Transverse colon (tissue), 4 donors: ENCODE measurements at regions not wholly inside any gene's neighbourhood (a gene's known extent, or its start where the extent isn't known, plus 50 kb on each side); places are given as distances from the start of the nearest gene placed in this dataset.
A peak's percentile ranks its signal among the peaks of the same experiment; 100 is the strongest.

Source experiments
- DNase-seq: peaks from one replicate; pipeline ENCODE4 v3.0.0-alpha.2; 2019
- H3K27ac ChIP-seq, 4 donors: fragments of 200-600 bp; sonication (generic); 2 replicates each; pipeline ENCODE4 v1.5.1; 2016 to 2018; ENCODE audit warnings: inconsistent platforms in 4 of 4
- H3K27me3 ChIP-seq: fragments of 200-600 bp; sonication (generic); 2 replicates; pipeline ENCODE4 v1.5.1; 2017; ENCODE audit warnings: inconsistent platforms
- H3K36me3 ChIP-seq, 4 donors: fragments of 200-600 bp; sonication (generic); 2 replicates each; pipeline ENCODE4 v1.5.1; 2017 to 2019; ENCODE audit warnings: inconsistent platforms in 4 of 4
- H3K4me1 ChIP-seq, 4 donors: fragments of 200-600 bp; sonication (generic); 2 replicates each; pipeline ENCODE4 v1.5.1; 2017 to 2020; ENCODE audit warnings: inconsistent platforms in 4 of 4
- H3K4me3 ChIP-seq, 4 donors: fragments of 200-600 bp; sonication (generic); 1 replicate in 1 of 4; 2 replicates in 3 of 4; pipeline versions ENCODE4 v1.5.1 to v1.6.1; 2017 to 2019; ENCODE audit warnings: inconsistent platforms in 4 of 4
- H3K9me3 ChIP-seq, 2 donors: fragments of 200-600 bp; sonication (generic); 2 replicates each; pipeline ENCODE4 v1.5.1; 2017 to 2019; ENCODE audit warnings: inconsistent platforms in 2 of 2
- CTCF ChIP-seq, 5 experiments: fragments of 200-600 bp in 3 of 5; fragments of 450-650 bp in 2 of 5; sonication (generic) in 3 of 5; IDR thresholded peaks; 1 replicate in 2 of 5; 2 replicates in 3 of 5; pipeline ENCODE4 v1.5.1; 2016 to 2017; ENCODE audit warnings: antibody characterized with exemption in 5 of 5, inconsistent platforms in 3 of 5, mild to moderate bottlenecking in 2 of 5, moderate library complexity in 1 of 5
- EP300 ChIP-seq: sonication (generic); formaldehyde crosslinking; IDR thresholded peaks from one replicate; pipeline ENCODE4 v1.6.1; 2017; ENCODE audit warnings: antibody characterized with exemption, low read depth
- POLR2A ChIP-seq: fragments of 450-650 bp; IDR thresholded peaks from one replicate; pipeline ENCODE4 v1.6.1; 2016; ENCODE audit warnings: antibody characterized with exemption, mild to moderate bottlenecking, moderate library complexity
- POLR2AphosphoS5 ChIP-seq, 3 donors: sonication (generic); formaldehyde crosslinking; IDR thresholded peaks; one replicate each; pipeline ENCODE4 v1.6.1; 2016; ENCODE audit warnings: antibody characterized with exemption in 3 of 3
- WGBS, 2 donors: methylation state at CpG; one replicate each; pipeline ENCODE4 v1.1.5; 2018; ENCODE audit warnings: low coverage in 1 of 2; 5-methylcytosine and 5-hydroxymethylcytosine counted together
- in situ Hi-C, 4 donors: fragments of 200-750 bp; cut with MboI; loops; one replicate each; pipeline versions ENCODE4 v1.15.0 to v1.15.1; 2017; ENCODE audit warnings: low sequenced_read_pairs in 3 of 4, low pct_ligation_motif_present in 1 of 4, low pct_unique_long_range_greater_than_20kb in 1 of 4
- intact Hi-C: fragments of 100-400 bp; cut with DNase I; formaldehyde crosslinking; loops from one replicate; pipeline ENCODE4 v1.15.1; 2023; ENCODE audit warnings: low total_unique reads

- H3K4me3 ChIP-seq = no peak overlapping the region
- peaks cover 24 to 48% (median 31%) of the 10 kb centered on the region in 4 donors for H3K4me1 ChIP-seq
- H3K27me3 ChIP-seq = no peaks in the 10 kb centered on the region
- peak overlapping the region in 1 of 4 donors; percentile 29 for H3K27ac ChIP-seq
- 74 to 75% methylated on average over 4 of the region's 4 CpGs for WGBS, 2 donors
- TF ChIP-seq POLR2A = no peak
- TF ChIP-seq EP300 = no peak
- no peak for TF ChIP-seq CTCF (IDR thresholded peaks at IDR 0.05)
- no peak for TF ChIP-seq POLR2AphosphoS5 (IDR thresholded peaks at IDR 0.05)
- intact Hi-C loops = no loop called here
- in situ Hi-C loops = no loop called here
- H3K36me3 ChIP-seq = no peaks in the 10 kb centered on the region
- H3K9me3 ChIP-seq = no peaks in the 10 kb centered on the region
- no peak for DNase-seq
Observed at GRCh38 chr10:78585952-78586351, 482.8 kb upstream of the ZMIZ1 start.

- WGBS, 2 donors = 51 to 52% methylated on average over 6 to 9 of the region's 9 CpGs
Observed at GRCh38 chr10:78588194-78588811, 480.5 kb upstream of the ZMIZ1 start.

GRCh38 chr10:78589687-78590086 lies 479.1 kb upstream of the ZMIZ1 start:
- in situ Hi-C loops = no loop called here
- WGBS, 2 donors = 53 to 63% methylated on average over 2 to 3 of the region's 3 CpGs
- DNase-seq = peak; percentile 30
- H3K9me3 ChIP-seq = no peaks in the 10 kb centered on the region
- H3K36me3 ChIP-seq = no peaks in the 10 kb centered on the region
- H3K27ac ChIP-seq = peak overlapping the region; percentile 50 to 66 (median 61)
- H3K27me3 ChIP-seq = no peaks in the 10 kb centered on the region
- TF ChIP-seq POLR2AphosphoS5 (IDR thresholded peaks at IDR 0.05) = peak in 2 of 3 donors; percentile 36 to 44
- no peak for TF ChIP-seq CTCF (IDR thresholded peaks at IDR 0.05)
- no peak for TF ChIP-seq POLR2A
- no peak for TF ChIP-seq EP300
- intact Hi-C loops = no loop called here
- H3K4me3 ChIP-seq = no peak overlapping the region
- H3K4me1 ChIP-seq = peaks cover 25 to 44% (median 31%) of the 10 kb centered on the region in 4 donors

More at GRCh38 chr10:78588194-78588811, 480.5 kb upstream of the ZMIZ1 start:
- H3K9me3 ChIP-seq = no peaks in the 10 kb centered on the region
- peak overlapping the region; percentile 40 to 66 (median 61) for H3K27ac ChIP-seq
- in situ Hi-C loops = no loop called here
- no peak overlapping the region for H3K4me3 ChIP-seq
- peak; percentile 32 for DNase-seq
- H3K27me3 ChIP-seq = no peaks in the 10 kb centered on the region
- intact Hi-C loops = no loop called here
- H3K36me3 ChIP-seq = no peaks in the 10 kb centered on the region
- H3K4me1 ChIP-seq = peaks cover 24 to 48% (median 31%) of the 10 kb centered on the region in 4 donors
- no peak for TF ChIP-seq POLR2A
- no peak for TF ChIP-seq EP300
- TF ChIP-seq CTCF (IDR thresholded peaks at IDR 0.05) = no peak
- TF ChIP-seq POLR2AphosphoS5 (IDR thresholded peaks at IDR 0.05) = peak in 2 of 3 donors; percentile 22 to 59

- 72 to 90% methylated on average over 2 of the region's 2 CpGs for WGBS, 2 donors
- H3K9me3 ChIP-seq = no peaks in the 10 kb centered on the region
- H3K4me3 ChIP-seq = no peak overlapping the region
- intact Hi-C loops = no loop called here
- TF ChIP-seq POLR2AphosphoS5 (IDR thresholded peaks at IDR 0.05) (no peak), POLR2A (no peak), EP300 (no peak), CTCF (IDR thresholded peaks at IDR 0.05) (no peak)
- no peaks in the 10 kb centered on the region for H3K36me3 ChIP-seq
- no peak for DNase-seq
- H3K4me1 ChIP-seq = peaks cover 17 to 39% (median 30%) of the 10 kb centered on the region in 4 donors
- H3K27me3 ChIP-seq = no peaks in the 10 kb centered on the region
- H3K27ac ChIP-seq = no peak overlapping the region
- in situ Hi-C loops = no loop called here
Observed at GRCh38 chr10:78591066-78591465, 477.7 kb upstream of the ZMIZ1 start.
